ENCODE measurements at regions not wholly inside any gene's neighbourhood (a gene's known extent, or its start where the extent isn't known, plus 50 kb on each side); places are given as distances from the start of the nearest gene placed in this dataset.

- Histone ChIP-seq H3K9ac (ENCODE audit: insufficient read depth, low read length) (no peak overlapping the region), H3K27me3 (ENCODE audit: control insufficient read depth, insufficient read depth, low read length) (no peaks in the 10 kb centered on the region), H3K27ac (ENCODE audit: insufficient read depth, low read length) (no peak overlapping the region), H2AFZ (ENCODE audit: low read length) (no peak overlapping the region), H3K9me3 (ENCODE audit: control insufficient read depth, insufficient read depth, low read depth, low read length) (no peaks in the 10 kb centered on the region), H3K36me3 (ENCODE audit: control insufficient read depth, insufficient read depth, low read length) (no peaks in the 10 kb centered on the region), H3K79me2 (ENCODE audit: control insufficient read depth, insufficient read depth, low read length) (no peaks in the 10 kb centered on the region), H3K4me2 (ENCODE audit: extremely low read depth, insufficient read depth, low read length) (no peak overlapping the region), H4K20me1 (ENCODE audit: control insufficient read depth, extremely low read depth, insufficient read depth, low read length) (no peaks in the 10 kb centered on the region), H3K4me3 (replicated peaks in 1 of 4; ENCODE audit: control extremely low read depth in 1 of 4, insufficient read depth in 1 of 4, low read depth in 3 of 4, low read length in 4 of 4) (no peak overlapping the region), H3K4me1 (ENCODE audit: control insufficient read depth, extremely low read depth, insufficient read depth, low read length) (no peaks in the 10 kb centered on the region)
- no peak for TF ChIP-seq EZH2 (IDR thresholded peaks at IDR 0.05; ENCODE audit: low read length, missing control alignments)
- peak in 1 of 2 donors; percentile 39 for TF ChIP-seq CTCF (conservative IDR thresholded peaks at IDR 0.05 in 1 of 2, IDR thresholded peaks at IDR 0.05 in 1 of 2; ENCODE audit: low read depth in 1 of 2, low read length in 2 of 2)
- peak; percentile 1 to 40 for DNase-seq (ENCODE audit: low read depth in 2 of 2)
Observed at GRCh38 chr6:123715006-123715863, 78.5 kb upstream of the TRDN start.

DNA sequence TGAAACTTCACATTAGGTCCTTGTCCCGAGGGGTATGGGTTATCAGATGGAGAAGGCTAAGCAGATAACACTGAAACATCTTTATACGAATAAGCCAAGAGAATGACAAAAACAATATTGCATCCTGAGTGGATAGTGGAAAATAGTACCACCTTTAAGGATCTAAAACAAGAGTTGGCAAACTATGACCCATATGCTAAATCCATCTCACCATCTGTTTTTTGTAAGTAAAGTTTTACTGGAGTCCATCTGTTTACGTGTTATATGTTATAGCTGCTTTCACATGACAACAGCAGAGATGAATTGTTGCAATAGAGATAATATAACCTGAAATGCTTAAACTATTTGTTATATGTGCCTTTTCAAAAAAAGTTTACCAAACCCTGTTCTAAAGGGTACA is 76.1 kb upstream of the TRDN start:
- Histone ChIP-seq H3K4me3 (replicated peaks in 1 of 4; ENCODE audit: control extremely low read depth in 1 of 4, insufficient read depth in 1 of 4, low read depth in 3 of 4, low read length in 4 of 4) (no peak overlapping the region), H3K27me3 (ENCODE audit: control insufficient read depth, insufficient read depth, low read length) (no peaks in the 10 kb centered on the region), H3K36me3 (ENCODE audit: control insufficient read depth, insufficient read depth, low read length) (no peaks in the 10 kb centered on the region), H3K4me1 (ENCODE audit: control insufficient read depth, extremely low read depth, insufficient read depth, low read length) (no peaks in the 10 kb centered on the region), H3K4me2 (ENCODE audit: extremely low read depth, insufficient read depth, low read length) (no peak overlapping the region), H2AFZ (ENCODE audit: low read length) (no peak overlapping the region), H4K20me1 (ENCODE audit: control insufficient read depth, extremely low read depth, insufficient read depth, low read length) (no peaks in the 10 kb centered on the region), H3K79me2 (ENCODE audit: control insufficient read depth, insufficient read depth, low read length) (no peaks in the 10 kb centered on the region), H3K9ac (ENCODE audit: insufficient read depth, low read length) (no peak overlapping the region), H3K27ac (ENCODE audit: insufficient read depth, low read length) (no peak overlapping the region), H3K9me3 (ENCODE audit: control insufficient read depth, insufficient read depth, low read depth, low read length) (no peaks in the 10 kb centered on the region)
- TF ChIP-seq CTCF (conservative IDR thresholded peaks at IDR 0.05 in 1 of 2, IDR thresholded peaks at IDR 0.05 in 1 of 2; ENCODE audit: low read depth in 1 of 2, low read length in 2 of 2) (no peak), EZH2 (IDR thresholded peaks at IDR 0.05; ENCODE audit: low read length, missing control alignments) (no peak)
- no peak for DNase-seq (ENCODE audit: low read depth in 2 of 2)

GRCh38 chr6:123702943-123703342 is 66.2 kb upstream of the TRDN start:
- H2AFZ ChIP-seq (ENCODE audit: low read length): no peak overlapping the region
- no peak for DNase-seq (ENCODE audit: low read depth in 2 of 2)

More at GRCh38 chr6:123702943-123703342, 66.2 kb upstream of the TRDN start:
- no peak overlapping the region for H3K4me3 ChIP-seq (replicated peaks in 1 of 4; ENCODE audit: control extremely low read depth in 1 of 4, insufficient read depth in 1 of 4, low read depth in 3 of 4, low read length in 4 of 4)
- H3K4me2 ChIP-seq (ENCODE audit: extremely low read depth, insufficient read depth, low read length): no peak overlapping the region
- TF ChIP-seq CTCF (conservative IDR thresholded peaks at IDR 0.05 in 1 of 2, IDR thresholded peaks at IDR 0.05 in 1 of 2; ENCODE audit: low read depth in 1 of 2, low read length in 2 of 2) (no peak), EZH2 (IDR thresholded peaks at IDR 0.05; ENCODE audit: low read length, missing control alignments) (no peak)
- H3K9me3 ChIP-seq (ENCODE audit: control insufficient read depth, insufficient read depth, low read depth, low read length): no peaks in the 10 kb centered on the region
- no peak overlapping the region for H3K27ac ChIP-seq (ENCODE audit: insufficient read depth, low read length)
- no peaks in the 10 kb centered on the region for H3K4me1 ChIP-seq (ENCODE audit: control insufficient read depth, extremely low read depth, insufficient read depth, low read length)
- H3K9ac ChIP-seq (ENCODE audit: insufficient read depth, low read length): no peak overlapping the region
- H3K79me2 ChIP-seq (ENCODE audit: control insufficient read depth, insufficient read depth, low read length): no peaks in the 10 kb centered on the region
- no peaks in the 10 kb centered on the region for H3K27me3 ChIP-seq (ENCODE audit: control insufficient read depth, insufficient read depth, low read length)
- H4K20me1 ChIP-seq (ENCODE audit: control insufficient read depth, extremely low read depth, insufficient read depth, low read length): no peaks in the 10 kb centered on the region
- no peaks in the 10 kb centered on the region for H3K36me3 ChIP-seq (ENCODE audit: control insufficient read depth, insufficient read depth, low read length)
